Mucosa of descending colon (tissue), 3 donors: ENCODE measurements at regions not wholly inside any gene's neighbourhood (a gene's known extent, or its start where the extent isn't known, plus 50 kb on each side); places are given as distances from the start of the nearest gene placed in this dataset.

Source experiments
- ATAC-seq: fragments of 200-7000 bp; cut with Tn5 transposase; one replicate; pipeline ENCODE4 v1.9.1; 2020; ENCODE audit warnings: mild to moderate bottlenecking, moderate library complexity
- DNase-seq, 3 donors: peaks; one replicate each; pipeline ENCODE4 v3.0.0-alpha.2; 2020
- H3K36me3 ChIP-seq: fragments of 200-600 bp; one replicate; pipeline ENCODE4 v1.8.0; 2021; ENCODE audit warnings: low read depth, mild to moderate bottlenecking
- H3K4me1 ChIP-seq: fragments of 200-600 bp; one replicate; pipeline ENCODE4 v1.8.0; 2021; ENCODE audit warnings: low read depth, mild to moderate bottlenecking
- H3K4me3 ChIP-seq: fragments of 200-600 bp; one replicate; pipeline ENCODE4 v1.8.0; 2021; ENCODE audit warnings: mild to moderate bottlenecking
- H3K9me3 ChIP-seq: fragments of 200-600 bp; one replicate; pipeline ENCODE4 v1.8.0; 2021; ENCODE audit warnings: mild to moderate bottlenecking
- CTCF ChIP-seq: fragments of 200-600 bp; IDR thresholded peaks from one replicate; pipeline ENCODE4 v1.8.0; 2022; ENCODE audit warnings: antibody characterized with exemption, mild to moderate bottlenecking
- intact Hi-C, 2 donors: fragments of 100-400 bp; cut with DNase I in 1 of 2; cut with micrococcal nuclease in 1 of 2; formaldehyde crosslinking; loops; one replicate each; pipeline versions ENCODE4 v1.11.0 to v1.11.1; 2022; cut with DNase I, micrococcal nuclease
- donor health status: DM: no; HTN: no; CAD: no; lungs with moderate emphysema.
- donor health status: DM: no; HTN: no; CAD: no.
- donor health status: DM: no; HTN: yes; CAD: no.

GRCh38 chr12:86931714-86932113, 675.5 kb upstream of the MGAT4C start:
- Histone ChIP-seq H3K36me3 (no peaks in the 10 kb centered on the region), H3K4me3 (no peak overlapping the region), H3K4me1 (no peaks in the 10 kb centered on the region), H3K9me3 (no peaks in the 10 kb centered on the region)
- no peak for ATAC-seq
- intact Hi-C loops: no loop called here
- no peak for DNase-seq
- no peak for TF ChIP-seq CTCF

GRCh38 chr12:86929962-86930361, 673.8 kb upstream of the MGAT4C start:
- TF ChIP-seq CTCF: no peak
- Histone ChIP-seq H3K4me3 (no peak overlapping the region), H3K9me3 (no peaks in the 10 kb centered on the region), H3K4me1 (no peaks in the 10 kb centered on the region), H3K36me3 (no peaks in the 10 kb centered on the region)
- no peak for DNase-seq
- ATAC-seq: no peak
- intact Hi-C loops: no loop called here

GRCh38 chr12:86917121-86917520, 660.9 kb upstream of the MGAT4C start:
- H3K4me1 ChIP-seq: no peaks in the 10 kb centered on the region
- no peak for DNase-seq
- H3K4me3 ChIP-seq: no peak overlapping the region
- H3K9me3 ChIP-seq: no peaks in the 10 kb centered on the region
- intact Hi-C loops: no loop called here
- no peaks in the 10 kb centered on the region for H3K36me3 ChIP-seq
- ATAC-seq: no peak
- TF ChIP-seq CTCF: no peak

GRCh38 chr12:86914721-86915120, 658.5 kb upstream of the MGAT4C start:
- Histone ChIP-seq H3K9me3 (no peaks in the 10 kb centered on the region), H3K4me1 (no peaks in the 10 kb centered on the region), H3K36me3 (no peaks in the 10 kb centered on the region), H3K4me3 (no peak overlapping the region)
- intact Hi-C loops: no loop called here
- DNase-seq (no peak), ATAC-seq (no peak)
- no peak for TF ChIP-seq CTCF

- DNase-seq (no peak), ATAC-seq (no peak)
- no peak for TF ChIP-seq CTCF
- no peaks in the 10 kb centered on the region for H3K4me1 ChIP-seq
- no peak overlapping the region for H3K4me3 ChIP-seq
- H3K36me3 ChIP-seq: no peaks in the 10 kb centered on the region
- intact Hi-C loops: no loop called here
- no peaks in the 10 kb centered on the region for H3K9me3 ChIP-seq
Observed at GRCh38 chr12:86911973-86912372, 655.8 kb upstream of the MGAT4C start.

GRCh38 chr12:86903159-86903558, 647.0 kb upstream of the MGAT4C start:
- TF ChIP-seq CTCF: no peak
- Histone ChIP-seq H3K36me3 (no peaks in the 10 kb centered on the region), H3K4me3 (no peak overlapping the region), H3K4me1 (no peaks in the 10 kb centered on the region), H3K9me3 (no peaks in the 10 kb centered on the region)
- intact Hi-C loops: no loop called here
- DNase-seq: no peak
- no peak for ATAC-seq
